ENCODE measurements at regions not wholly inside any gene's neighbourhood (a gene's known extent, or its start where the extent isn't known, plus 50 kb on each side); places are given as distances from the start of the nearest gene placed in this dataset.
"Not testable (repeated sequence)": the region's sequence is repeated elsewhere in the genome, so short reads cannot be mapped to it uniquely, and the experiment has no call there.

DNA sequence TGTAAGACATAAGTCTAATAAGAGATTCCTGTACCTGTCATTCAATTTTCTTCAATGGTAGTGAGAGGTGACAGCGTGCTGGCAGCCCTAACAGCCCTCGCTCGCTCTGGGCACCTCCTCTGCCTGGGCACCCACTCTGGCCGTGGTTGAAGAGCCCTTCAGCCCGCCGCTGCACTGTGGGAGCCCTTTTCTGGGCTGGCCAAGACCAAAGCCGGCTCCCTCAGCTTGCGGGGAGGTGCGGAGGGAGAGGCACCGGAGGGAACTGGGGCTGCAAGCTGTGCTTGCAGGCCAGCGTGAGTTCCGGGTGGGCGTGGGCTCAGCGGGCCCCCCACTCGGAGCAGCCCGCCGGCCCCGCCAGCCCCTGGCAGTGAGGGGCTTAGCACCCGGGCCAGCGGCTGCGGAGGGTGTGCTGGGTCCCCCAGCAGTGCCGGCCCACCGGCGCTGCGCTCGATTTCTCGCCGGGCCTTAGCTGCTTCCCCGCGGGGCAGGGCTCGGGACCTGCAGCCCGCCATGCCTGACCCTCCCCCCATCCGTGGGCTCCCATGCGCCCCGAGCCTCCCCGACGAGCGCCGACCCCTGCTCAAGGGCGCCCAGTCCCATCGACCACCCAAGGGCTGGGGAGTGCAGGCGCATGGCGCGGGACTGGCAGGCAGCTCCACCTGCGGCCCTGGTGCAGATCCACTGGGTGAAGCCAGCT is 816.6 kb upstream of the TENM4 start:
- not testable (repeated sequence) for DNase-seq (ENCODE audit: low read depth)

DNA sequence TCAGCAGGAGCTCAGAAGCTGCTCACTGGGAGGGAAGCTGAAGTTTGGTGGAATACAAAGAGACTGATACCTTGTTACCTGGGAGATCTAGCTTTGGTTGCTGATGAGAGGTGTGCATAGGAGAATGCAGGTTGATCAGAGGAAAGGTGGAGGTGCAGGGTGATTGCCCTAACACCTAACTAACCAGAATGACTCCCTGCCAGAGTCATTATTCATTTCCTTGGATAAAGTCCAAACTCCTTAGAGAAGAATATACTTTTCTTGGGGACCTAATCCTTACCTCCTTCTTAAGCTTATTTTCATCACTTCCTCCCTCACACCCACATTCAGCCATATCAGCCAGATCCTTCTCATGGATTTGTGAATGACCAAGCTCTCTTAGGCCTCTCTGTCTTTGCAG is 814.2 kb upstream of the TENM4 start:
- no peak for DNase-seq (ENCODE audit: low read depth)

DNA sequence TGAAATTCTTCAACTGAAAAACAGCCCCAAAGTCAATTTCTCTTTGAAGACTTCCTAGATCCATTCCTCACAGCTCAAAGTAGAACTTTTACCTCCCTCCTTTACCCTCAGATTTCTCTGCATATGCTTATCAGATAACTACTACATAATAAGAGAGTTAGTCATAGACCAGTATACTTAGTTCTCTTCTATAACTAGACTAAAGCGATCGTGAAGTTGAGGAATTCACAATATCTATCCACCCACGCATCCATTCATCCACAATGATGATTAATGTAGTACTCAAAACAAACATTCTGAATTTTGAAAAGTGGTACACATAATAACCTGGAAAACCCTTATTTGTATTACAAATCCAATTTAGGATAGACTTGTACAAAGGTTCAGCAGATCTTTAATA is 800.9 kb upstream of the TENM4 start:
- no peak for DNase-seq (ENCODE audit: low read depth)

DNA sequence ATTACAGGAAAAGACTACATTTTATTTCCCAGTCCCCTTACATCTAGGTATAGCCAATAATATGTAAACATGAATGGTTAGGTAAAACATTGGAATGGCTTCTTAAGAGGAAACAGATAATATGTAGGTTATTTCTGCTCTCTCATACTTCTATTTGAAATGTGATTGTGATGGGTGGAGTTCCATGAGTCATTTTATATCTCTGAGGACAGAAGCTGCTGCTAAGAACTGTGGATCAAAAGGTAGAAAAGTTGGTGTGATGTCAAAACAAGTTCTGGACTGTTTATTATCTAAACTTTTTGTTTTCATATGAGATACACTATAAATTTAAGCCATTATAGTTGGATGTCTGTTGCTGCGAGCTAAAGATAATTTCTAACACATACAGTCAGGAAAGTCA is 799.4 kb upstream of the TENM4 start:
- DNase-seq (ENCODE audit: low read depth): no peak

DNA sequence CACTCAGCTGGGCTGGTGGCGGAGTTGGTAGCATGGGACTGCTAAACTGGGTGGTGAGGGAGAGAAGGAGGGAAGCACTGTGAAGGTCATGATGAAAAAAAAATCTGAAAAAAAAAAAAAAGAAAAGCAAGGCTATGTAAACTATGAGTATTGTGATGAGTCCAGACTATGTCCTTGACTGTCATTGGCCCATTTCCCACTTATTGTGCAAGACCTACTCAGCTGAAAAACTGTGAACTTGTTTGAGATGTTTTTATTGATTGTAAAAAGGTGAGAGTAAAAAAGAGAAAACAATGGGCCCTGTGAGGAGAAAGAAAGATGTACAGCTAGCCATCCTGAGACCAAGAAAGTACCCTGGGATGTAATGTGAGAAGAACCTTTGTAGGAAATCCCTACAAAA is 798.4 kb upstream of the TENM4 start:
- no peak for DNase-seq (ENCODE audit: low read depth)

DNA sequence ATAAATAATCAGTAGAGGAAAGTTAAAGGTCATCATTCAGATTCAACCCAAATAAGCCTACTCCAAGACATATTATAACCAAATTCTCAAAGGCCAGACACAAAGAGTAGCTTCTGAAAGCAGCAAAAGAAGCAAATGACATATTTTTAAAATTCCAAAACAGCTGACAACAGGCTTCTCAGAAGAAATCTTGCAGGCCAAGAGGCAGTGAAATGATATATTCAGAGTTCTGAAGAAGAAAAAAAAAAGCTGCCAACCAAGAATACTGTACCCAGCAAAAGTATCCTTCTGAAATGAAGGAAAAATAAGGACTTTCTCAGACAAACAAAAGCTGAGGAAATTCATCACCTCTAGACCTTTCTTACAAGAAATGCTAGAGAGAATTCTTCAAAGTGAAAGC is 787.1 kb upstream of the TENM4 start:
- no peak for DNase-seq (ENCODE audit: low read depth)

DNA sequence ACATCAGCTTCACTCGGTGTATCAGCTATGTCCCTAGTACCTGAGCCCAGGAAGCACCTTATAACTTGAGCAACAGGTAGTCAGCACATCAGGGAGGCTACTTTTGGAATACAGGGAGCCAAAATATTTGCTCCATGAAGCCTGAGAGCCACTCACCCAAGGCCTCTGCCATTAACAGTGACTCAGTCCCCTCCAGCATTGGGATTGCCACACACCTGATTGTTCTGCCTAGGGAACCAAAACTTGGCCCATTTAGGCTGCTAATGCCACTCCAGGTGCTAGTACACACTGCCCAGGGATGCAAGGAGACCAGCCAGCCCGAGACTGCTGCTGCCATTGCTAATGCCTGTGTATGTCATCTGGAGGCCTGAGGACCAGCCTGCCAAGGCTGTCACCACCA is 773.6 kb upstream of the TENM4 start:
- no peak for DNase-seq (ENCODE audit: low read depth)

DNA sequence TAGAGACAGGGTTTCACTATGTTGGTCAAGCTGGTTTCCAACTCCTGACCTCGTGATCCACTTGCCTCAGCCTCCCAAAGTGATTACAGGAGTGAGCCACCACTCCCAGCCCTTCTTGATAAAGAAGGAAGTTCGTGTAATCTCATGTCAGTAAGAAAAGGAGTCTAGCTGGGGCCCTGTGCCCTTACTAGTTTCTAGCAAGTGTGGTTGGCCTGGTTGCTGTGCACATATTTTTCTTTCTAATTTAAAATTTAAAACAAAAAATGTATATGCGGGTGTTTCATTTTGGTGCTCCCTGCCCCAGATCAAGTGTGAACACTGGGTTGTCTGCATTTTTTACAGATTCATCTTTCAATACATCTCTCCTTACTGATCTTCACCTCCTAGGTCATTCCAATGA is 770.8 kb upstream of the TENM4 start:
- DNase-seq (ENCODE audit: low read depth): no peak

DNA sequence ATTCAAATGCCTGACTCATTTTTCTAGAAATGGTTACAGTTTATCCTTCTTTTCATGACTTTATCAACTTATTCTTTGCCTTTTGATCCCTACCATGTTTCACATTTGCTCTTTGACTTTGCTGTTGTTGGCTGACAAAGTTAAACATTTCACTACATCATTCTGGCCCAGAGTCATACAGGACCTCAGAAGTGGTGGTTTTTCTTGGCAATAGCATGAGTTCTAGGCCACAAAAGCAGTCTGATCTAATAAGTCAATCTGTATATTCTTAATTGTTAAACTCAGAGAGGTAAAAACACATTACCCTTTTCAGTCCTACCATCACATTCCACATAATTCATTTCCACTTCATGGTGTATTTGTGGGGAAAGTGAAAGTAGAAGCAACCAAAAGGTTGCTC is 763.2 kb upstream of the TENM4 start:
- no peak for DNase-seq (ENCODE audit: low read depth)

DNA sequence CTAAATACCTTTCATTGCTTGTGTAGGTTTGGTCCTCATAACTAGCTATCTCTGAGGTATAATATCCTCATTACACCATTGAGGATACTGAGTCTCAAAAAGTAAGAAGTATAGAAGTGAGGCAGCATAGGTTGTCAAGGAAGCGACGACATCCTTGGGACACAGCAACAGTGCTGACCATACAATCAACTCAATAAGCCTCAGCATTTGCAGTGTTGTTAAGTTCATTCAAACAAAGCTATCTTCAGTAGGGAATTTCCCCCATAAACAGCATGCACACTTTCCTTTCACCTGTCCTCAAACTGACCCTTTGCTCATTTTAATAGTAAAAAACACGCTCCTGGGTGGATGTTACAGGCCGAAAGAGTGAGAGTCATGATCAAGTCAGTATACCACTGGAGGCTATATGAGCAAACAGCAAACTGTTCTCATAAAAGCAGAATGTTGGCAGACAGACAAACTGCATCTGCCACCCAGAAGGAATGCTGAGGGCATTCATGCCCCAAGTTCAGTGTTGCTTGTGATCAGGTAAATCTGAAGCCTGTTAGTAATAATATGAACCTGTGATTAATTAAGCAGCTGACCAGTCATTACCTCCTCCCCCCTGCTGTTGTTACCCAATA is 756.2 kb upstream of the TENM4 start:
- DNase-seq (ENCODE audit: low read depth): no peak

DNA sequence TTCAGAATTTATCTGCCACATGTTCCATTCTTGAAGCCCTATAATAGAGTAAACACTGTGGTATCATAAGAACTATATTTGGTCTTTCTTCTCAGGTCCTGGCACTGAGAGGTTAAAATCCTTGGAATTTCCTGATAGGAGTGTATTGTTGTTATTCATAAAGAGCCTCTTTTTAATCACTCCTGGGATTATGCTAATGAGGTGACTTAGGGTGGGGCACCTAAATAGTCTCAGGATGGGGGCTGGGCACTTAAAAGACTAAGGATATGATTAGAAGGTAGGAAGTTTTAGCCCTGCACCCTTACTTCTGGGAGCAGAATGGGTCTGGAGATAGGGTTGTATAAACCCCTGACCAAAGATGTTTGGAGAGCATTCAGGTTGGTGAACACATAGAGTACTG is 755.2 kb upstream of the TENM4 start:
- DNase-seq (ENCODE audit: low read depth): no peak

DNA sequence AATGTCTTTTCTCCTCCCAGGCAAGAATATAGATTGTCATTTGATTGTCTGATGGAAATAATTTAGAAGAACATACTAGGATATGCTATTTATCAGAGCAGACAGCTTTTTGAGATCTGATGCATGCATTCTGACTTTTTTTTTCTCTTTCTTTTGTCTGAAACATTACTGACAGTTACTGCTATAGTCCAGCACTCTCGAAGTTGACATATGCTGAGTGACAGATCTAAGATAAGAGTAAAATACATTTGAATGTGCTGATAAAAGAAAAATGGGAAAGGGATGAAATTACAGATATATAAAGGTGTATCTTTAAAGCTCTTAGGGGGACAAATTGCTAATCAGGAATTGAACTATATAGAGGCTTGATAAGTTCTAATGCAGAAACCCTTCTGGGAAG is 753.8 kb upstream of the TENM4 start:
- DNase-seq (ENCODE audit: low read depth): no peak

DNA sequence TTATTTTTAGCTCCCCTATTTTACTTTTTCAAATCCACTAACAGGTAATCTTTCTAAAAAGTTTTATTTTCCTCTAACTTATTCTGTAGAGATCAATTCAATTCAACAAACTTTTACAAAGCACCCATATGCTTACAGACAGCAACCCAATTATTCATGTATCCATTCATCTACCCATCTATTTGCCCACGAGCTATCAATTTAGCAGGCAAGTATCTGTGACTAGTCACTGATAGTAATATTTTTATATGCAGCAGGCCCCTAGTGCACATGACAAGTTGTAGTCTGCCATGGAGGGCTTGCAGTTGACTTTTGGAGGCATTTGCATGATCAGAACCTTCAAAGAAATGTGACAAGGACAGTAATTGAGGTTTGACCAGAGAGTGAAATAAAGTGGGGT is 753.2 kb upstream of the TENM4 start:
- no peak for DNase-seq (ENCODE audit: low read depth)

DNA sequence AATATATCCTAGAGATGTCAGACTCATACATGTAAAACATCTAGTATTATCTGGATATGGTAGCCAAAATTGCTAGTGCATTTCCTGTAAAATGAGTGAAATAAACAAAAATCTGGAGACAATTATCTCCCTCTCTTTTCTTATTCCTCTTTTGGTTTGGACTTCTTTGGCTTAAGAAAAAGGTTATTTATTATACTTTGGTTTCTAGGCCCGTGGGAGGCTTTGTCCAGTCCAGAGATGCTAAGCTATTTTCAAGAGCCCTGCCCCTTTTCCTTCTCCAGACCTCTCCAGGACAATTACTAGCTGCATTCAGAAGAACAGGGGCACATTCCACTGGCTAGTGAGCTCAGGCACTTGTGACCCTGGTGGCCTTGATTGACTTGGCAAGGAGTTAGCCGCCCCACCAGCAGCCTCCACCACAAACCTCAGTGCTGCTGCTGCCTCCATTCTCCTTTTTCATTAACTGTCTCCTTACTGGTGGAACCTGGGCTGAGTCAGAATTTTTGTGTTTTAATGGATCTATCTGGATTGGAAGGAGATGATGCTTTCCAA is 747.3 kb upstream of the TENM4 start:
- DNase-seq (ENCODE audit: low read depth): no peak

DNA sequence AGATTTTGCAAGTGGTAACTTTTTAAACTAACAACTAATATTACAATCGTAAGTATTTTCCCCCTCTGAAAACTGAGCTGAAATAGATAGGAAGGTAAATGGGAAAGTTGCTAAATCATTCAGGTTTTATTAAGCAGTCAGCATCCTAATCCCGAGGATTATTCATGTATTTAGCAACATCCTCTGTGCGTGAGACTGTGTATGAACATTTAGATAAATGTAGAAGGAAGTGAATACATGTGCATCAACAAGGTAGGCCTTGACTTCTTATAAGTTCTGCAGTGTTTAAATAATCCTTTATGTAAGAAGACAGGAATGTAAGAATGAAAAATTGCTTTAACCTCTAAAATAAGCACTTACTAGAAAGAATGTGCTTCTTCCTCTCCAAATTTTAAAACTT is 745.9 kb upstream of the TENM4 start:
- no peak for DNase-seq (ENCODE audit: low read depth)

DNA sequence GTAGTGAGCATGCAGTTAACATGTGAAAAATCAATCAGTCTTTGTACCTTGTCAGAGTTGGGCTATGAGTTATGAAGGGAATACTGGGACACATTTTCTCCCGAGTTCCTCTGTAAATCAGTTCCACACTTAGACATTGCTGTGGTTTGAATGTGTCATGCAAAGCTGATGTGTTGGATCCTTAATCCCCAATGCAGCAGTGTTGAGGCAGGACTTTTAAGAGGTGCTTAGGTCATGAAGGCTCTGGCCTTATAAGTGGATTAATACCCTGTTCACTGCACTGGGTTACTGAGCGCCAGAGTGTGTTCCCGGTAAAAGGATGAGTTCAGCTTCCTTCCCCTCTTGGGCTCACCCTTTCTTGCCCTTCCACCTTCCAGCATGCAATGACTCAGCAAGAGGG is 742.1 kb upstream of the TENM4 start:
- no peak for DNase-seq (ENCODE audit: low read depth)

DNA sequence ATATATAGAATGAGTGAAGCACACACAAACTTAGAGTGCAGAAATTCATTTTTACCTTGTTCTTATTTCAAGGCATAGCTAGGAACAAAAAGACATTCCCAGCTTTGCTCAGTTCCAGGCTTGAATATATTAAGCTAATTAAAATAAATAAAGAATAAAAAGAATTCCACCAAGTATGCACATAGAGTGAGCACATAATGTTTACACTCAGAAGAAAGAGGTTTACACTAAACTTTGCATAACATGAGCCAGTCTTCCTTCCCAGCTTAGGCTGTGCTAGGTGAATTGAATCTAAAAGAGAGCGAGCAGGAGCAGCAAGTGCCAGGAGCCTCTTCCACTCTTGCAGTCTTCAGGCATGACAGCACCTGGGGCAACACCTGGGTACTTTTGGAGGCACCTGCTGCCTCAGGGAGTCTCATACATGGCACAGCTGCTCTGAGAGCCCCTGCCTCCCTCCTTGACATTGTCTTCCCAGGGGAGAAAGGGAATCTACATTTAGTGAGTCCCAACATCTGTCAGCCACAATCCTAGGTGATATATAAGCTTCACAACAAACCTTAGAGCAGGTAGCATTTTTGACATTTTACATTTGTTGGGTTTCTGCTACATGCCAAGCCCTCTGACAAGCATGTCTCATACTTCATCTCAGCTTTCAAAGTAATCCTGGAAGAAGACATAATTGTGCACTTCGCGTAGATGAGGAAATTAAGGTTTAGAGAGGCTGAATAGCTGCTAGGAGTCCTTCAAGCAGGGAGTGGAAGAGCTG is 732.7 kb upstream of the TENM4 start:
- no peak for DNase-seq (ENCODE audit: low read depth)

DNA sequence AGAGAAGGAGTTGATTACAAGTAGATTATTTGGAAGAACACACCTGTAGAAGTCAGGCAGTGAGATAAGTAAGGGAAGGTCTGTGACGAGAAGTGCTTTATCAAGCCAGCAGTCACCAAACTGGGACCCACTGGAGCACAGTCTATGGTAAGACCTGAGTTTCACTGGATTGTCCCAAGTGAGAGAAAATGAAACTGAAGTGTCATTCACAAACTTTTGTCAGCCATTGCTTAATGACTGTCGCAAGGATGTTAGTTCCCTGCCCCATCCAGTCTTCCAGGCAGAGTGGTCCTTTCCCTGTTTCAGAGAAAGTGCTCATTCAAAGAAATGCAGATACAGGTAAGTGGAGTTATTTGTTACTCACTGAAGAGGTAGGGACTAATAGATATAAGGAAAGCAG is 728.0 kb upstream of the TENM4 start:
- no peak for DNase-seq (ENCODE audit: low read depth)

DNA sequence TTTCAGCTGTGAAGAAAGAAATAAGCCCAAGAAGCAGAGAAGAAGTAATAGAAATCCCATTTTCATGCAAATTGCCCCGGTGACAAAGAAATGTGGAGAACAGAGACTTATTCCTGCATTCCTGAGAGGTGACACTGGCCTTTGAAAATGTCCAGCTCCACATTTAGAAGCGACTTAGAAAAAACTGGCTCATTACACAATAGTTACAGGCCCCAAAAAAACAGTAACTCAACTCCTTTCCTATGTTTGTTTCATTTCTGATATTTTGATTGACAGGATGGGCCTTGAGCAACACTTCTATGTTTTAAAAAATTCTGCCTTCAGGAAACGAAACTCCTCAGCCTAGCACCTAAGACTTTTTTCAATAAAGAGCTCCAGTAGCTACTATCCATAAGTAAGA is 726.9 kb upstream of the TENM4 start:
- no peak for DNase-seq (ENCODE audit: low read depth)

DNA sequence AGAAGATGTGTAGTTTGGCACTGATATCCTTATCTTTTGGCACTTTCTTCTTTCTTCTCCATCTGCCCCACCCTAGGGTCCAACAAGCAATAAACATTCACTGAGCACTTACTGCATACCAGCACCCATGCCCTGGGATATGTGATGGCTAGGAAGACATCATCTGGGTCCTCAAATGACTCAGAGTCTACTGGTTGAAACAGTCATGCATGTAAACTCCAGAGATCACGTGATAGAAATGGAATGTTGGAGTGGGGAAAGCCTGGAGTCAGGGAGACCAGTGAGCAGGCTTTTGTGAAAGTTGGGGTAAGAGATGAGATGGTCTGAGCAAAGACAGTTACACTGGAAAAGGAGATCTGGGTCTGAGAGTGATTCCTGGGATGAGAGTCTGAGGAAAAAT is 724.9 kb upstream of the TENM4 start:
- DNase-seq (ENCODE audit: low read depth): no peak

DNA sequence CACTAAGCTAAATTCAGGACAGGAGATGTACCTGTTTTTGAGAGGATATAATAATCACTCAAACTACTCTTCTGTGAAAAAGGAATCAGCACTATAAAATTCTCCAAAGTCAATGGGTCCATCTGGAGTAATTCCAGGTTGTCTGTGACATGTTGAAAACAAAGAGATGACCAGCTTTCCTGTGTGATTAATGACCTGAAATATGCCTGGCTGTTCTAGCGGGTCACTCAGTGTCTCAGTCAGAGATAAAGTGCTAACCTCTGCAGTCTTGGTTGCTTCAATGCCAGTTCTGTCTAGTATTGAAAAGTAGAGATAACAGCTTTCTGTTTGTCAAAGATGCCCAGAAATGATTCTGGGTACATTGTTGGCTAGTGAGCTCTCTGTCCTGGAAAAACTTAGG is 722.6 kb upstream of the TENM4 start:
- DNase-seq (ENCODE audit: low read depth): no peak

DNA sequence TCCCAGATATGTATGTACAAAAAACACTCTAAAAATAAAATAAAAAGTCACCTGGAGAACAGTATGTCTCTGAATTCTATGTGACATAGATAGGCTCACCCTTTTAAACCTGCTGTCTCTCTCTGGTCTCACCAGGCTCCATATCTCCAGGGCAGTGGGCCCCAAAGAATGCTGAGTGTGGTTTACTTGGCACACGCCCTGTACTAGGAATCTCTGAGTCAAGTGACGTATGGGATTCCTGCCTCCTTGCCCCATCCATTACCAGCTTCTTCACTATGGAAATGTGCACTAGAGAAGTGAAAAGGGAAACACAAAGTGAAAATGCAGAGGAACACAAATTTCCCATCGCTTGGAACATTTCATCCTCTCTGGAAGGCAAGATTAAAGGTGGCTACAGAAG is 722.2 kb upstream of the TENM4 start:
- no peak for DNase-seq (ENCODE audit: low read depth)

DNA sequence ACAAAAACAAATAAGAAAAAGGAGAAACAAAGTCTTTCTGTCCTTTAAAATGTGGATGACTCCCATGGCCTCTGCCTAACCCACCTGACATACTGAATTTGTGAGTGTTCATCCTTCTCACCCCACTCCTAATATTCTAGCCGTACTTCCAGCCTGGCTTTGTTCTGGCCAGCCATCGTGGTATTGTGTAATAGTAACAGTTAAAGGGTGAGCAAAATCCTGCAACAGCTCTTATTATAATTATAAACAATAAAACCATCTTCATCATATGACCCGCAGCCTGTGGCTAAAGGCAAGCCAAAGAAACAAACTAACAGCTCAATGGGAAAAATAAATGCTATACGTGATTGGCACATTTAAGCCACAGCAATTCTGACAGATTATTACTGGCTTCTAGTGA is 721.6 kb upstream of the TENM4 start:
- no peak for DNase-seq (ENCODE audit: low read depth)
